ENCODE measurements at regions not wholly inside any gene's neighbourhood (a gene's known extent, or its start where the extent isn't known, plus 50 kb on each side); places are given as distances from the start of the nearest gene placed in this dataset.

- H3K27ac ChIP-seq: no peak overlapping the region
- H3K27me3 ChIP-seq: no peaks in the 10 kb centered on the region
- no peak overlapping the region for H3K4me3 ChIP-seq (ENCODE audit: low read depth in 1 of 2, low read length in 1 of 2)
- no peaks in the 10 kb centered on the region for H3K4me1 ChIP-seq (ENCODE audit: control insufficient read depth in 1 of 2, insufficient read depth in 1 of 2, low read depth in 1 of 2, low read length in 1 of 2)
- H3K9me3 ChIP-seq: no peaks in the 10 kb centered on the region
- no peak for TF ChIP-seq CTCF (IDR thresholded peaks at IDR 0.05)
- no peaks in the 10 kb centered on the region for H3K36me3 ChIP-seq
Measured at GRCh38 chr4:155473420-155474095, 96.8 kb upstream of the MAP9 start.

- no peaks in the 10 kb centered on the region for H3K27me3 ChIP-seq
- no peak for TF ChIP-seq CTCF (IDR thresholded peaks at IDR 0.05)
- H3K4me1 ChIP-seq (ENCODE audit: control insufficient read depth in 1 of 2, insufficient read depth in 1 of 2, low read depth in 1 of 2, low read length in 1 of 2): no peaks in the 10 kb centered on the region
- H3K27ac ChIP-seq: no peak overlapping the region
- no peaks in the 10 kb centered on the region for H3K9me3 ChIP-seq
- no peak overlapping the region for H3K4me3 ChIP-seq (ENCODE audit: low read depth in 1 of 2, low read length in 1 of 2)
- no peaks in the 10 kb centered on the region for H3K36me3 ChIP-seq
Measured at GRCh38 chr4:155468282-155468681, 91.5 kb upstream of the MAP9 start.

GRCh38 chr4:155450676-155451075, 73.9 kb upstream of the MAP9 start:
- no peaks in the 10 kb centered on the region for H3K27me3 ChIP-seq
- no peak overlapping the region for H3K4me3 ChIP-seq (ENCODE audit: low read depth in 1 of 2, low read length in 1 of 2)
- H3K27ac ChIP-seq: no peak overlapping the region
- no peak for TF ChIP-seq CTCF (IDR thresholded peaks at IDR 0.05)
- no peaks in the 10 kb centered on the region for H3K9me3 ChIP-seq
- H3K4me1 ChIP-seq (ENCODE audit: control insufficient read depth in 1 of 2, insufficient read depth in 1 of 2, low read depth in 1 of 2, low read length in 1 of 2): no peaks in the 10 kb centered on the region
- no peaks in the 10 kb centered on the region for H3K36me3 ChIP-seq

- peaks cover 7% of the 10 kb centered on the region for H3K27me3 ChIP-seq
- H3K4me1 ChIP-seq (ENCODE audit: control insufficient read depth in 1 of 2, insufficient read depth in 1 of 2, low read depth in 1 of 2, low read length in 1 of 2): no peaks in the 10 kb centered on the region
- no peaks in the 10 kb centered on the region for H3K9me3 ChIP-seq
- H3K27ac ChIP-seq: no peak overlapping the region
- no peaks in the 10 kb centered on the region for H3K36me3 ChIP-seq
- no peak overlapping the region for H3K4me3 ChIP-seq (ENCODE audit: low read depth in 1 of 2, low read length in 1 of 2)
- no peak for TF ChIP-seq CTCF (IDR thresholded peaks at IDR 0.05)
Measured at GRCh38 chr4:155445306-155445705, 68.5 kb upstream of the MAP9 start.

- no peaks in the 10 kb centered on the region for H3K36me3 ChIP-seq
- H3K27me3 ChIP-seq: peaks cover 7% of the 10 kb centered on the region
- H3K4me3 ChIP-seq (ENCODE audit: low read depth in 1 of 2, low read length in 1 of 2): no peak overlapping the region
- H3K4me1 ChIP-seq (ENCODE audit: control insufficient read depth in 1 of 2, insufficient read depth in 1 of 2, low read depth in 1 of 2, low read length in 1 of 2): no peaks in the 10 kb centered on the region
- no peaks in the 10 kb centered on the region for H3K9me3 ChIP-seq
- TF ChIP-seq CTCF (IDR thresholded peaks at IDR 0.05): no peak
- H3K27ac ChIP-seq: no peak overlapping the region
Measured at GRCh38 chr4:155444721-155445120, 68.0 kb upstream of the MAP9 start.
